ENCODE measurements at regions not wholly inside any gene's neighbourhood (a gene's known extent, or its start where the extent isn't known, plus 50 kb on each side); places are given as distances from the start of the nearest gene placed in this dataset.

GRCh38 chr15:87133704-87134103 is 1054.0 kb downstream of the AGBL1 start:
- no peak for TF ChIP-seq CTBP1 (IDR thresholded peaks at IDR 0.05; ENCODE audit: borderline replicate concordance)
- TF ChIP-seq PKNOX1 (IDR thresholded peaks at IDR 0.05): no peak
- TF ChIP-seq L3MBTL2 (conservative IDR thresholded peaks at IDR 0.05): no peak
- TF ChIP-seq ELF4 (IDR thresholded peaks at IDR 0.05): no peak
- TF ChIP-seq FOXA1 (IDR thresholded peaks at IDR 0.05): no peak
- no peak for TF ChIP-seq SP1 (IDR thresholded peaks at IDR 0.05)
- TF ChIP-seq FOXK2 (IDR thresholded peaks at IDR 0.05): no peak
- TF ChIP-seq HDGF (IDR thresholded peaks at IDR 0.05; ENCODE audit: borderline replicate concordance): no peak
- no peak for TF ChIP-seq NFRKB (IDR thresholded peaks at IDR 0.05)
- TF ChIP-seq ARNT (IDR thresholded peaks at IDR 0.05): no peak
- no peak for TF ChIP-seq FOXM1 (IDR thresholded peaks at IDR 0.05; ENCODE audit: borderline replicate concordance)
- TF ChIP-seq SUZ12 (IDR thresholded peaks at IDR 0.05): no peak
- no peak for TF ChIP-seq TARDBP (IDR thresholded peaks at IDR 0.05)
- no peak for TF ChIP-seq ZNF384 (IDR thresholded peaks at IDR 0.05)
- DNase-seq (ENCODE audit: extremely low spot score): no peak
- ChIA-PET CTCF (no interaction called here), POLR2A (no interaction called here)

- TF ChIP-seq TARDBP (IDR thresholded peaks at IDR 0.05): no peak
- no peak for TF ChIP-seq BHLHE40 (IDR thresholded peaks at IDR 0.05; ENCODE audit: borderline replicate concordance)
- no peak for TF ChIP-seq ELF4 (IDR thresholded peaks at IDR 0.05)
- no peak for TF ChIP-seq SUZ12 (IDR thresholded peaks at IDR 0.05)
- no peak for TF ChIP-seq FOXA1 (IDR thresholded peaks at IDR 0.05)
- TF ChIP-seq CTBP1 (IDR thresholded peaks at IDR 0.05; ENCODE audit: borderline replicate concordance): no peak
- no peak for TF ChIP-seq PKNOX1 (IDR thresholded peaks at IDR 0.05)
- no peak for TF ChIP-seq FOXK2 (IDR thresholded peaks at IDR 0.05)
- no peak for TF ChIP-seq NFRKB (IDR thresholded peaks at IDR 0.05)
- TF ChIP-seq L3MBTL2 (conservative IDR thresholded peaks at IDR 0.05): no peak
- no peak for TF ChIP-seq LEF1 (IDR thresholded peaks at IDR 0.05; ENCODE audit: borderline replicate concordance)
- TF ChIP-seq SP1 (IDR thresholded peaks at IDR 0.05): no peak
- no peak for TF ChIP-seq HDGF (IDR thresholded peaks at IDR 0.05; ENCODE audit: borderline replicate concordance)
- TF ChIP-seq ZNF384 (IDR thresholded peaks at IDR 0.05): no peak
- no peak for TF ChIP-seq ARNT (IDR thresholded peaks at IDR 0.05)
- TF ChIP-seq FOXM1 (IDR thresholded peaks at IDR 0.05; ENCODE audit: borderline replicate concordance): no peak
- no peak for DNase-seq (ENCODE audit: extremely low spot score)
- POLR2A ChIA-PET: no interaction called here
- CTCF ChIA-PET: no interaction called here
These were observed 1051.4 kb downstream of the AGBL1 start for GRCh38 chr15:87131067-87131466.

- ChIA-PET CTCF (no interaction called here), POLR2A (no interaction called here)
- TF ChIP-seq L3MBTL2 (conservative IDR thresholded peaks at IDR 0.05) (no peak), PKNOX1 (IDR thresholded peaks at IDR 0.05) (no peak), BHLHE40 (IDR thresholded peaks at IDR 0.05; ENCODE audit: borderline replicate concordance) (no peak), SUZ12 (IDR thresholded peaks at IDR 0.05) (no peak), TARDBP (IDR thresholded peaks at IDR 0.05) (no peak), CTBP1 (IDR thresholded peaks at IDR 0.05; ENCODE audit: borderline replicate concordance) (no peak), ZNF384 (IDR thresholded peaks at IDR 0.05) (no peak), HDGF (IDR thresholded peaks at IDR 0.05; ENCODE audit: borderline replicate concordance) (no peak), ARNT (IDR thresholded peaks at IDR 0.05) (no peak), LEF1 (IDR thresholded peaks at IDR 0.05; ENCODE audit: borderline replicate concordance) (no peak), ELF4 (IDR thresholded peaks at IDR 0.05) (no peak), NFRKB (IDR thresholded peaks at IDR 0.05) (no peak), FOXK2 (IDR thresholded peaks at IDR 0.05) (no peak), FOXM1 (IDR thresholded peaks at IDR 0.05; ENCODE audit: borderline replicate concordance) (no peak), FOXA1 (IDR thresholded peaks at IDR 0.05) (no peak), SP1 (IDR thresholded peaks at IDR 0.05) (no peak)
- DNase-seq (ENCODE audit: extremely low spot score): no peak
These were observed 1050.2 kb downstream of the AGBL1 start for GRCh38 chr15:87129916-87130315.

- CTCF ChIA-PET: interaction anchor here (0.7 kb wide), 1 partner anchor 165 kb away, joined by 3 read pairs; no protein-coding TSS in a partner anchor
- POLR2A ChIA-PET: no interaction called here
- no peak for TF ChIP-seq ARNT (IDR thresholded peaks at IDR 0.05)
- no peak for TF ChIP-seq FOXK2 (IDR thresholded peaks at IDR 0.05)
- TF ChIP-seq SUZ12 (IDR thresholded peaks at IDR 0.05): no peak
- TF ChIP-seq HDGF (IDR thresholded peaks at IDR 0.05; ENCODE audit: borderline replicate concordance): no peak
- TF ChIP-seq CTBP1 (IDR thresholded peaks at IDR 0.05; ENCODE audit: borderline replicate concordance): no peak
- TF ChIP-seq PKNOX1 (IDR thresholded peaks at IDR 0.05): no peak
- TF ChIP-seq ELF4 (IDR thresholded peaks at IDR 0.05): no peak
- TF ChIP-seq FOXA1 (IDR thresholded peaks at IDR 0.05): no peak
- TF ChIP-seq TARDBP (IDR thresholded peaks at IDR 0.05): no peak
- TF ChIP-seq ZNF384 (IDR thresholded peaks at IDR 0.05): no peak
- no peak for TF ChIP-seq BHLHE40 (IDR thresholded peaks at IDR 0.05; ENCODE audit: borderline replicate concordance)
- no peak for TF ChIP-seq L3MBTL2 (conservative IDR thresholded peaks at IDR 0.05)
- TF ChIP-seq NFRKB (IDR thresholded peaks at IDR 0.05): no peak
- TF ChIP-seq FOXM1 (IDR thresholded peaks at IDR 0.05; ENCODE audit: borderline replicate concordance): no peak
- no peak for TF ChIP-seq SP1 (IDR thresholded peaks at IDR 0.05)
- TF ChIP-seq LEF1 (IDR thresholded peaks at IDR 0.05; ENCODE audit: borderline replicate concordance): no peak
- no peak for DNase-seq (ENCODE audit: extremely low spot score)
These were observed 1044.2 kb downstream of the AGBL1 start for GRCh38 chr15:87123676-87124382.

GRCh38 chr15:87121336-87121735 is 1041.7 kb downstream of the AGBL1 start:
- POLR2A ChIA-PET: no interaction called here
- TF ChIP-seq FOXK2 (IDR thresholded peaks at IDR 0.05): no peak
- no peak for TF ChIP-seq SP1 (IDR thresholded peaks at IDR 0.05)
- TF ChIP-seq SUZ12 (IDR thresholded peaks at IDR 0.05): no peak
- TF ChIP-seq NFRKB (IDR thresholded peaks at IDR 0.05): no peak
- no peak for TF ChIP-seq PKNOX1 (IDR thresholded peaks at IDR 0.05)
- no peak for TF ChIP-seq FOXM1 (IDR thresholded peaks at IDR 0.05; ENCODE audit: borderline replicate concordance)
- TF ChIP-seq FOXA1 (IDR thresholded peaks at IDR 0.05): no peak
- TF ChIP-seq HDGF (IDR thresholded peaks at IDR 0.05; ENCODE audit: borderline replicate concordance): no peak
- no peak for TF ChIP-seq ARNT (IDR thresholded peaks at IDR 0.05)
- no peak for TF ChIP-seq ELF4 (IDR thresholded peaks at IDR 0.05)
- no peak for TF ChIP-seq BHLHE40 (IDR thresholded peaks at IDR 0.05; ENCODE audit: borderline replicate concordance)
- TF ChIP-seq ZNF384 (IDR thresholded peaks at IDR 0.05): no peak
- no peak for TF ChIP-seq TARDBP (IDR thresholded peaks at IDR 0.05)
- no peak for TF ChIP-seq CTBP1 (IDR thresholded peaks at IDR 0.05; ENCODE audit: borderline replicate concordance)
- no peak for DNase-seq (ENCODE audit: extremely low spot score)
- CTCF ChIA-PET: no interaction called here
